GM23338 (cell line): ENCODE measurements at regions not wholly inside any gene's neighbourhood (a gene's known extent, or its start where the extent isn't known, plus 50 kb on each side); places are given as distances from the start of the nearest gene placed in this dataset.

Experiments used
- ATAC-seq: fragments of 200-7000 bp; cut with Tn5 transposase; 3 replicates; pipeline ENCODE4 v1.9.1; 2020
- DNase-seq: peaks from one replicate; pipeline ENCODE4 v3.0.0-alpha.2; 2015; ENCODE audit warnings: low spot score
- H2AFZ ChIP-seq: fragments of 200-600 bp; sonication (generic); 2 replicates; pipeline ENCODE4 v1.8.0; 2016; ENCODE audit warnings: antibody characterized with exemption, mild to moderate bottlenecking, moderate library complexity
- H3F3A ChIP-seq: fragments of 200-600 bp; sonication (generic); replicated peaks from 2 replicates; pipeline ENCODE4 v1.8.0; 2017; ENCODE audit warnings: antibody characterized with exemption, mixed run types, low read depth
- H3K27ac ChIP-seq: fragments of 200-600 bp; sonication (generic); 2 replicates; pipeline ENCODE4 v1.6.1; 2016; ENCODE audit warnings: low read depth
- H3K27me3 ChIP-seq: fragments of 200-600 bp; sonication (generic); 2 replicates; pipeline ENCODE4 v1.8.0; 2016; ENCODE audit warnings: mild to moderate bottlenecking, mixed run types, moderate library complexity; ENCODE audit not compliant: insufficient read depth
- H3K36me3 ChIP-seq: fragments of 200-600 bp; sonication (generic); 2 replicates; pipeline ENCODE4 v1.8.0; 2016; ENCODE audit warnings: mild to moderate bottlenecking; ENCODE audit not compliant: insufficient read depth
- H3K4me1 ChIP-seq: fragments of 200-600 bp; sonication (generic); 2 replicates; pipeline ENCODE4 v1.8.0; 2016; ENCODE audit warnings: mild to moderate bottlenecking, moderate library complexity; ENCODE audit not compliant: insufficient read depth
- H3K4me2 ChIP-seq: fragments of 200-600 bp; sonication (generic); 2 replicates; pipeline ENCODE4 v1.7.1; 2017; ENCODE audit warnings: mixed run types
- H3K4me3 ChIP-seq: fragments of 200-600 bp; sonication (generic); 2 replicates; pipeline ENCODE4 v1.6.1; 2016; ENCODE audit warnings: mixed run types
- H3K79me2 ChIP-seq: fragments of 200-600 bp; sonication (generic); replicated peaks from 2 replicates; pipeline ENCODE4 v1.8.0; 2017; ENCODE audit warnings: mild to moderate bottlenecking; ENCODE audit not compliant: insufficient read depth
- H3K9me2 ChIP-seq: fragments of 200-600 bp; sonication (generic); 2 replicates; pipeline ENCODE4 v1.8.0; 2017; ENCODE audit not compliant: insufficient read depth
- H4K20me1 ChIP-seq: fragments of 200-600 bp; sonication (generic); replicated peaks from 2 replicates; pipeline ENCODE4 v1.8.0; 2017; ENCODE audit warnings: mild to moderate bottlenecking; ENCODE audit not compliant: insufficient read depth
- H3K27ac Mint-ChIP-seq: 2 replicates; pipeline ENCODE4 v1.8.0; 2020; ENCODE audit warnings: inconsistent platforms, mild to moderate bottlenecking, moderate library complexity, mixed read lengths
- H3K27me3 Mint-ChIP-seq: 3 replicates; pipeline ENCODE4 v1.8.0; 2022; ENCODE audit warnings: low read depth, mild to moderate bottlenecking, moderate library complexity, mixed read lengths, inconsistent platforms; ENCODE audit not compliant: insufficient read depth, poor library complexity
- H3K36me3 Mint-ChIP-seq: 3 replicates; pipeline ENCODE4 v1.8.0; 2021; ENCODE audit warnings: low read depth, mild to moderate bottlenecking, inconsistent platforms, moderate library complexity, mixed read lengths
- H3K4me1 Mint-ChIP-seq: 3 replicates; pipeline ENCODE4 v1.8.0; 2020; ENCODE audit warnings: mild to moderate bottlenecking, inconsistent platforms, mixed read lengths
- H3K4me3 Mint-ChIP-seq: 3 replicates; pipeline ENCODE4 v1.8.0; 2021; ENCODE audit warnings: moderate library complexity, mild to moderate bottlenecking, inconsistent platforms, mixed read lengths
- H3K9me3 Mint-ChIP-seq: 3 replicates; pipeline ENCODE4 v1.8.0; 2020; ENCODE audit warnings: moderate library complexity, mild to moderate bottlenecking, inconsistent platforms, mixed read lengths
- CTCF ChIP-seq, 2 experiments: fragments of 200-600 bp in 1 of 2; sonication (generic) in 1 of 2; conservative IDR thresholded peaks; 2 replicates each; pipeline versions ENCODE4 v1.5.1 to v1.6.1; 2016 to 2017; ENCODE audit warnings: antibody characterized with exemption in 2 of 2, low read depth in 2 of 2, mild to moderate bottlenecking in 2 of 2, moderate library complexity in 1 of 2
- ETS1 ChIP-seq: IDR thresholded peaks from 2 replicates; pipeline ENCODE4 v1.6.1; 2016; ENCODE audit warnings: antibody characterized with exemption
- EZH2 ChIP-seq: fragments of 200-600 bp; sonication (generic); IDR thresholded peaks from one replicate; pipeline ENCODE4 v1.8.0; 2017; ENCODE audit warnings: antibody characterized with exemption, mild to moderate bottlenecking, low read depth; ENCODE audit not compliant: unreplicated experiment
- EZH2phosphoT487 ChIP-seq: fragments of 200-600 bp; sonication (generic); IDR thresholded peaks from one replicate; pipeline ENCODE4 v1.8.1; 2018; ENCODE audit warnings: antibody characterized with exemption; ENCODE audit not compliant: unreplicated experiment
- JUNB ChIP-seq: IDR thresholded peaks from one replicate; pipeline ENCODE4 v1.6.1; 2016; ENCODE audit warnings: antibody characterized with exemption; ENCODE audit not compliant: unreplicated experiment
- NANOG ChIP-seq: IDR thresholded peaks from 2 replicates; pipeline ENCODE4 v1.6.1; 2016; ENCODE audit warnings: antibody characterized with exemption, borderline replicate concordance
- POLR2AphosphoS5 ChIP-seq: IDR thresholded peaks from 2 replicates; pipeline ENCODE4 v1.6.1; 2016; ENCODE audit warnings: antibody characterized with exemption, low read depth
- REST ChIP-seq: IDR thresholded peaks from one replicate; pipeline ENCODE4 v1.6.1; 2018; ENCODE audit warnings: antibody characterized with exemption; ENCODE audit not compliant: unreplicated experiment
- STAT1 ChIP-seq: IDR thresholded peaks from one replicate; pipeline ENCODE4 v1.6.1; 2016; ENCODE audit warnings: antibody characterized with exemption; ENCODE audit not compliant: unreplicated experiment
- ZNF114 ChIP-seq: fragments of 250-450 bp; sonication (Bioruptor Pico); IDR thresholded peaks from 2 replicates; pipeline ENCODE4 v1.5.0; 2020; ENCODE audit warnings: mild to moderate bottlenecking, moderate library complexity
- ZNF331 ChIP-seq: fragments of 250-450 bp; sonication (Bioruptor Pico); IDR thresholded peaks from 2 replicates; pipeline ENCODE4 v1.5.0; 2020; ENCODE audit warnings: low read depth, mild to moderate bottlenecking, moderate library complexity
- ZNF462 ChIP-seq: fragments of 250-450 bp; sonication (Bioruptor Pico); IDR thresholded peaks from 2 replicates; pipeline ENCODE4 v1.5.0; 2020; ENCODE audit warnings: mild to moderate bottlenecking, moderate library complexity

- Mint-ChIP-seq H3K9me3 (no peaks in the 10 kb centered on the region), H3K27me3 (no peaks in the 10 kb centered on the region), H3K4me1 (peaks cover 9% of the 10 kb centered on the region), H3K4me3 (no peak overlapping the region), H3K27ac (no peak overlapping the region), H3K36me3 (no peaks in the 10 kb centered on the region; the same call in 2 of the 3 replicates)
- Histone ChIP-seq H3F3A (no peaks in the 10 kb centered on the region), H2AFZ (no peak overlapping the region), H3K4me3 (no peak overlapping the region), H4K20me1 (no peaks in the 10 kb centered on the region), H3K4me2 (peak overlapping the region; percentile 60), H3K36me3 (no peaks in the 10 kb centered on the region), H3K27me3 (no peaks in the 10 kb centered on the region), H3K79me2 (no peaks in the 10 kb centered on the region), H3K4me1 (peaks cover 9% of the 10 kb centered on the region), H3K9me2 (peaks cover 9% of the 10 kb centered on the region), H3K27ac (no peak overlapping the region)
- TF ChIP-seq STAT1 (no peak), JUNB (no peak), REST (no peak), NANOG (no peak), CTCF (conservative IDR thresholded peaks at IDR 0.05; ENCODE audit: low read depth in 2 of 2) (no peak), EZH2 (no peak), POLR2AphosphoS5 (no peak), ZNF331 (CRISPR knock-in tag) (no peak), EZH2phosphoT487 (no peak), ZNF462 (no peak), ZNF114 (CRISPR knock-in tag) (no peak), ETS1 (no peak)
- DNase-seq (no peak), ATAC-seq (no peak)
Measured at GRCh38 chr2:67066782-67067181, 330.4 kb upstream of the ETAA1 start.
